Skeletal muscle tissue (tissue), 3 donors: ENCODE measurements at regions not wholly inside any gene's neighbourhood (a gene's known extent, or its start where the extent isn't known, plus 50 kb on each side); places are given as distances from the start of the nearest gene placed in this dataset.

ENCODE experiments used
- H3K27ac ChIP-seq: one replicate; pipeline ENCODE4 v1.7.0; 2013; ENCODE audit warnings: mild to moderate bottlenecking, low read depth, low read length, inconsistent platforms
- H3K27me3 ChIP-seq, 3 donors: one replicate each; pipeline ENCODE4 v1.7.0; 2013; ENCODE audit warnings: low read length in 3 of 3; ENCODE audit not compliant: control insufficient read depth in 3 of 3, insufficient read depth in 3 of 3
- H3K36me3 ChIP-seq, 3 donors: one replicate each; pipeline ENCODE4 v1.7.0; 2013; ENCODE audit warnings: low read length in 3 of 3; ENCODE audit not compliant: control insufficient read depth in 3 of 3, insufficient read depth in 3 of 3
- H3K4me1 ChIP-seq, 3 donors: one replicate each; pipeline ENCODE4 v1.7.0; 2013; ENCODE audit warnings: low read length in 3 of 3, mild to moderate bottlenecking in 3 of 3; ENCODE audit not compliant: control insufficient read depth in 3 of 3, insufficient read depth in 3 of 3
- H3K4me3 ChIP-seq, 3 donors: one replicate each; pipeline ENCODE4 v1.7.0; 2013; ENCODE audit warnings: low read length in 3 of 3
- H3K9ac ChIP-seq, 3 donors: one replicate each; pipeline ENCODE4 v1.7.0; 2013; ENCODE audit warnings: low read length in 3 of 3, mild to moderate bottlenecking in 3 of 3, moderate library complexity in 2 of 3, low read depth in 1 of 3
- H3K9me3 ChIP-seq, 3 donors: one replicate each; pipeline ENCODE4 v1.7.0; 2013; ENCODE audit warnings: low read length in 3 of 3; ENCODE audit not compliant: control insufficient read depth in 3 of 3
- donor health status: Osteomylitis.

DNA sequence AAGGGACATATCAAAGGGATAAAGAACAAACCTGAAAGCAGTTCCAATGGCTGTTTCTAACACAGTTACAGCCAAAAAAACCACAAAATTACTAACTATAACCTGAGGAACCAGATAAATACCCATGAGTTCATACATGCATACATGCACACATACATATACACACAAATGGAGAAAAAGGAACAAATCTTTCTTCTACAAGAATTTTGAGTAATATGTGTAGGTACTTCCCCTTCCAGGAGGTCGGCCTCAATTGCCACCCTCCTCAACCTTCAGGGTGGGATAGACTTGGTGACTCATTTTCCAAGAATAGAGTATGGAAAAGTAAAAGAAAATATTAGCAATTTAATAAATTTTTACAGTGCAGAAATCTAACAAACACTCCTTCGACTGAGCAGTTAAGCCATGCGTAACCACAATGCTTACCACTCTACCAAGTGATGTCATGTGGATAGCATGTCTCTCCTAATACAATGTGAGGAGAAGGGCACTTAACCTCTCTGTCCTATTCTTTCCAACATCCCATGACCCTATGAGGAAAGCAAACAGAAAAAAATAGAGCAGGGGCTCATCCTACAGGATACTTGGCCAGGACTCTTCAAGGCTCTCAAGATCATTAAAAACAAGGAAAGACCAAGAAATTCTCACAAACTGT, 243.0 kb upstream of the RUNX1 start:
- H3K36me3 ChIP-seq, result no peaks in the 10 kb centered on the region
- H3K27me3 ChIP-seq, result no peaks in the 10 kb centered on the region
- H3K27ac ChIP-seq, result no peak overlapping the region
- H3K9ac ChIP-seq, result no peak overlapping the region
- peaks cover 0 to 9% (median 4%) of the 10 kb centered on the region in 3 donors for H3K4me1 ChIP-seq
- H3K4me3 ChIP-seq, result no peak overlapping the region
- peaks cover 0 to 4% (median 3%) of the 10 kb centered on the region in 3 donors for H3K9me3 ChIP-seq

DNA sequence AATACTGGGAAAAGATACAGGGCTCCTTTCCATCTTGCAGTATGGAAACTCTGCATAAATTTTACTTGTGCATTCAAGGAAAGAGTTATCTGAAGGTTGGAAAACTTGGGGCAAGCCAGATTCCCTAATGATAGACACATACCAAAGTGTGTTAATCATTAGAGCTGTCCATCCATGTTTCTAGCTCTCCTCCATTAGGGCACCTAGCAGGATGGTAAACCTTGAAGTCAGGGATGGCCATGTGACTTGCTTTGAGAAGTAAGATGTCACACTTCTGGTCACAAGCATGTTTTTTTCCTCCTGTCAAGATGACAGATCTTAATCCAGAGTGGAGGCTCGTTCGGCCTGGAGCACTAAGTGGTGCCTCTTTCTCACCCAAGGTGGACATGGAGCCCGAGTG, 241.9 kb upstream of the RUNX1 start:
- Histone ChIP-seq H3K27me3 (no peaks in the 10 kb centered on the region), H3K9ac (no peak overlapping the region), H3K9me3 (peaks cover 0 to 4% (median 3%) of the 10 kb centered on the region in 3 donors), H3K4me3 (no peak overlapping the region), H3K4me1 (peaks cover 0 to 9% (median 4%) of the 10 kb centered on the region in 3 donors), H3K36me3 (no peaks in the 10 kb centered on the region), H3K27ac (no peak overlapping the region)

DNA sequence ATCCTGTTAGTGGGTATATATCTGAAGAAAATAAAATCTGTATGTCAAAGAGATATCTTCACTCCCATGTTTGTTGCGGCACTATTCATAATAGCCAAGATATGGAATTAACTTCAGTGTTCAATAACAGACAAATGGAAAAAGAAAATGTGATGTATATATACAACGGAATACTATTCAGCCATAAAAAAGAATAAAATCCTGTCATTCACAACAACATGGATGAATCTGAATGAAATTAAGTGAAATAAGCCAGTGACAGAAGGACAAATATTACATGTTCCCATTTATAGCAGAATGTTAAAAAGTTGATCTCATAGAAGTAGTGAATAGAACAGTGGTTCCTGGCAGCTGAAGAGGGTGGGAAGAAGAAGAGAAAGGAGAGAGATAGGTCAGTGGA, 239.1 kb upstream of the RUNX1 start:
- peaks cover 4 to 14% (median 13%) of the 10 kb centered on the region in 3 donors for H3K4me1 ChIP-seq
- H3K27ac ChIP-seq, result no peak overlapping the region
- no peaks in the 10 kb centered on the region for H3K27me3 ChIP-seq
- H3K9me3 ChIP-seq, result peaks cover 0 to 4% (median 3%) of the 10 kb centered on the region in 3 donors
- H3K4me3 ChIP-seq, result no peak overlapping the region
- no peak overlapping the region for H3K9ac ChIP-seq
- H3K36me3 ChIP-seq, result no peaks in the 10 kb centered on the region

DNA sequence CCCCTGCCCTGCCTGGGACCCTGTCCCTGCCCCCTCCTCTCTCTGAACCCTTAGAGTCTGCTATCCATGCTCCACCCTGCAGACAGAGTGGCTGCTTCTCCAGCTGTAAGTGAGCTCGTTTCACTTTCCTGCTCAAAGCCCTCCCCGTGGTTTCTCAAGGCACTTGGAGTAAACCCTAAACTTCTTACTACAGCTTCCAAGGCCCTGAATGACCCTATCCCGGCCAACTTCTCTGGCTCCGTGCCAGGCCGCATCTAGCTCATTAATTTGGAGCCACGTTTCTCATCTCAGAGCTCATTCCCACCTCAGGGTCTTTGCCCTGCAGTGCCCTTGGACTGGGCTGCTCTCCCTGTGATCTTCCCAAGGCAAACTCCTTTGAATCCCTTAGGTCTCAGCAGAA, 235.1 kb upstream of the RUNX1 start:
- Histone ChIP-seq H3K9me3 (peaks cover 0 to 4% (median 3%) of the 10 kb centered on the region in 3 donors), H3K4me1 (peaks cover 4 to 13% (median 11%) of the 10 kb centered on the region in 3 donors), H3K9ac (no peak overlapping the region), H3K4me3 (no peak overlapping the region), H3K27ac (no peak overlapping the region), H3K36me3 (no peaks in the 10 kb centered on the region), H3K27me3 (no peaks in the 10 kb centered on the region)

DNA sequence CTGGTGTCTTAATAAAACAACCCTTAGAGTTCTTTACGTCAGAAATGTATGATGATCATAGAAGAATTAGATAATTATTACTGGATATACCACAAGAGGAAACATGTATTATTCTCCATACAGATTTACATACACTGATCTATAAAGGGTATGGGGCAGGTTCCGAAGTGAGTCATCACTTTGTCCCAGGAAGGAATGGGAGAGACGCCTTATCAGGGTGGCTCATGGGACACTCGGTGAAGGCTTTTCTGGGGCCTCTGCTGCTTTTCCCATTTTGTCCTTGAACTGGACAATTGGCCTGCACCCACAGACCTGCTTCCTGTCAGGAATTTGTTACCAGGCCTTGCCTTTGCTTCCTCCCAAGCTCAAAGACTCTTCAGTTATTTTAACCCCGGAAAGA, 233.8 kb upstream of the RUNX1 start:
- Histone ChIP-seq H3K4me3 (no peak overlapping the region), H3K27me3 (no peaks in the 10 kb centered on the region), H3K36me3 (no peaks in the 10 kb centered on the region), H3K4me1 (peaks cover 4 to 13% (median 11%) of the 10 kb centered on the region in 3 donors), H3K9ac (no peak overlapping the region), H3K9me3 (peaks cover 3 to 4% (median 4%) of the 10 kb centered on the region in 3 donors), H3K27ac (no peak overlapping the region)

DNA sequence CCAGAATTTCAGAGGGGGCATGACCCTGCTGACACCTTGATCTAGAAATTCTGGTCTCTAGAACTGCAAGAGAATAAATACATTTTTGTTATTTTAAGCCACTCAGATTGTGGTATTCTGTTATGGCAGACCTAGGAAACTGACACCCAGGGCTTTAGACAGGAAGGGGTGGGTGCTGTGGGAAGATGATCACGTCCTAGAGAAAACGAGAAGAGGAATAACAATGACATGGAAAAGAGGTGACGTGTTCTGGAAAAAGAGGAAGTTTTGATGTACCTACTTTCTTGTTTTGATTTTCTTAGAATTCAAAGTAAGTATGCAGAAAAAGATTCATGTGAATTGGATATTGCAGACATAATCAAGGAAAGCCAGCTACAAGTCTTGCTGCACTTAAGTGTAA, 232.9 kb upstream of the RUNX1 start:
- Histone ChIP-seq H3K27ac (no peak overlapping the region), H3K4me3 (no peak overlapping the region), H3K36me3 (no peaks in the 10 kb centered on the region), H3K27me3 (no peaks in the 10 kb centered on the region), H3K9ac (no peak overlapping the region), H3K9me3 (peaks cover 0 to 4% (median 0%) of the 10 kb centered on the region in 3 donors), H3K4me1 (peaks cover 4 to 13% (median 11%) of the 10 kb centered on the region in 3 donors)

DNA sequence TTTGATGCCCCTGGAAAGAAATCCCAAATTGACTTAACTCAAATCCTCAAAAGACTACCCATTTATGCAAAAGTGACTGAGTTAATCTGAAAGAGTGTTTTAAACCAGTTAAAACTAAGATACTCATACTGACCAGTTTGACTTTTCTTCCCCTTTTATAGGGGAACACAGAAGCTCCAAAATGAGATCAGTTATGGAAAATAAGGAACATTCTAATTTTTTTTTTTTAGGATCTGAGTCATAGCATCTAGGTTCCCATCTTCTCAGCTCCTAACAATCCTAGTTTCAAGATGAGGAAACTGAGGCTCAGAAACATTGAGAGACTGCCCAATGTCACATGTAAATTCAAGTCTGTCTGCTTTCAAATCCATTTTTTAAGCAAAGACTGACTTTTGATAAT, 231.1 kb upstream of the RUNX1 start:
- Histone ChIP-seq H3K9ac (no peak overlapping the region), H3K27ac (no peak overlapping the region), H3K36me3 (no peaks in the 10 kb centered on the region), H3K27me3 (no peaks in the 10 kb centered on the region), H3K4me1 (peaks cover 4 to 13% (median 11%) of the 10 kb centered on the region in 3 donors), H3K9me3 (peaks cover 0 to 4% (median 0%) of the 10 kb centered on the region in 3 donors), H3K4me3 (no peak overlapping the region)

DNA sequence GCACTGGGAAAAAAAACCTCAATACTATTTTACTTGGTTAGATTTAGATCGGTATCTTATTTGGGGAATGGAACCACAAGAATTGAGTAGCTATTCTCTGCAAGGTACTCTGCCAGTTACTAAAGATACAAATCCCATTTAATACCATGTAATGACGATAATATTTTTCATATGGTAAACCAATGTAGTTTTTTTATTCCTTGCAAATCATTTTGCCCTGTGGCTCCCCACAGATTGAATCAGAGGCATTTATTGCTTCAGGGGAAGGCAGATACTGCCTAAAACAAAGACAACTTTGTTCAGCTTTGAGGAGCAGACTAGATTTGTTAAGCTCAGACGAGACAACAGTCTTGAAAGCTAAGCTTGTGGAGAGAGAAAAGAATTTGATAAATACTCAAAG, 226.7 kb upstream of the RUNX1 start:
- no peak overlapping the region for H3K9ac ChIP-seq
- no peaks in the 10 kb centered on the region for H3K27me3 ChIP-seq
- no peaks in the 10 kb centered on the region for H3K4me1 ChIP-seq
- no peaks in the 10 kb centered on the region for H3K36me3 ChIP-seq
- peaks cover 0 to 4% (median 1%) of the 10 kb centered on the region in 3 donors for H3K9me3 ChIP-seq
- no peak overlapping the region for H3K27ac ChIP-seq
- H3K4me3 ChIP-seq, result no peak overlapping the region

DNA sequence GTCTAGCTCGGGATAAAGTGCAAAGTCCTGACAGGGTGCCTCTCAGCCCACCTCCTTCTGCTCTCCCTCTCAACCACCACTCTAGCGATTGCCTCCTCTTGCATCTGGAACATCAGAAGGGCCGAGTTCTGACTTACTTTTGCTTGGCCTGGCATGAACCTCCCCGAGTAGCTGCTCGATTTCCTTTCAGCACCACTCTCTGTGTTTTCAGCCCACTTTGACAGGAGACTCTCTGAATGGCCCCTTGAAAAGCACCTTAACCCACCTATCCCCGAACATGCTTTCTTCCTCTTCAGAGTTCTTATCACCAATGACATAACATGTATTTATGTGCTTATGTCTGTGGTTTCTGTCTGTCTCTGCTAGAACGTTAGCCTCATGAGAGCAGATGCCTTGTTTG, 225.8 kb upstream of the RUNX1 start:
- Histone ChIP-seq H3K27me3 (no peaks in the 10 kb centered on the region), H3K4me1 (no peaks in the 10 kb centered on the region), H3K27ac (no peak overlapping the region), H3K9me3 (peaks cover 0 to 4% (median 1%) of the 10 kb centered on the region in 3 donors), H3K36me3 (no peaks in the 10 kb centered on the region), H3K9ac (no peak overlapping the region), H3K4me3 (no peak overlapping the region)

DNA sequence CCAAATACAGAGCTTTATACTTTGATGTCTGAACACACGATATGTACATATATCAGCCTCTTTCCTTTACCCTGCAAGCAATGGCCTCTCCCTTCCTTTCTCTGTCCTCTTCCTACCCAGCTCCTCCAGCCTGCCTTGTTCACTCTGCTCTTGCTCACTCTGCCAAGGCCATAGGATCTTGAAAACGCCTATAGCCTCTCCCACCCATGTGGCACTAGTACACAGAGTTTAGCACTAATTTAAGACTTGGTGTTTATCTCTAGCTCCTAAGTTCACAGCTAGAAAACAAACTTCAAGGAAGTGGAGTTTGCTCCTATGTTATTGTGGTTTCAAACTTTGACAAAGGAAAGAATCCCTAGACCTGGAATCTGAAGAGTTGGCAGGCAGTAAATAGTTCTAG, 225.0 kb upstream of the RUNX1 start:
- Histone ChIP-seq H3K4me1 (no peaks in the 10 kb centered on the region), H3K27me3 (no peaks in the 10 kb centered on the region), H3K9ac (no peak overlapping the region)

More for the DNA sequence above, 225.0 kb upstream of the RUNX1 start:
- no peak overlapping the region for H3K27ac ChIP-seq
- no peak overlapping the region for H3K4me3 ChIP-seq
- no peaks in the 10 kb centered on the region for H3K36me3 ChIP-seq
- peaks cover 0 to 4% (median 1%) of the 10 kb centered on the region in 3 donors for H3K9me3 ChIP-seq
